ENCODE measurements at regions not wholly inside any gene's neighbourhood (a gene's known extent, or its start where the extent isn't known, plus 50 kb on each side); places are given as distances from the start of the nearest gene placed in this dataset.

DNA sequence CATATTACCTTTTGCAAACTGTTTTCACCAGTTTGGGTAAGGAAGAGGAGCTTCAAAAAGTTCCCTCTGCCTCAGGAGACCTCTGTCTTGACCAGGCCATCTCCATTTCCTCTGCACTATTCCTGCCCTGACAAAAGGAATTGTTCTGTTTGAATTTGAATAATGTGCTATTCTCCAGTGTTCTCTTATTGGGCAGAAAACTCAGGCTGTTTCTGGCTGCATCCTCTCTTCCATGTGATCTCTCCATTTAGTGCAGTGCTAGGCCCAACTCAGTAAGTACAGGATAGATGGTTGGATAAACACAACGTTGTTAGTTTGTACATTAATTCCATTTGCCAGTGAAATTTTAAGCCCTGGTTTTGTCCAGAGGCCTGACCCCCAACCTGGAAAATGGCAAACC, 102.2 kb upstream of the CELF4 start:
- DNase-seq, result no peak

GRCh38 chr18:37666991-37667390, 101.4 kb upstream of the CELF4 start:
- no peak for DNase-seq

- DNase-seq, result no peak
Measured at GRCh38 chr18:37666451-37666850, 100.9 kb upstream of the CELF4 start.

- DNase-seq, result no peak
Measured at GRCh38 chr18:37665346-37665745, 99.7 kb upstream of the CELF4 start.

DNA sequence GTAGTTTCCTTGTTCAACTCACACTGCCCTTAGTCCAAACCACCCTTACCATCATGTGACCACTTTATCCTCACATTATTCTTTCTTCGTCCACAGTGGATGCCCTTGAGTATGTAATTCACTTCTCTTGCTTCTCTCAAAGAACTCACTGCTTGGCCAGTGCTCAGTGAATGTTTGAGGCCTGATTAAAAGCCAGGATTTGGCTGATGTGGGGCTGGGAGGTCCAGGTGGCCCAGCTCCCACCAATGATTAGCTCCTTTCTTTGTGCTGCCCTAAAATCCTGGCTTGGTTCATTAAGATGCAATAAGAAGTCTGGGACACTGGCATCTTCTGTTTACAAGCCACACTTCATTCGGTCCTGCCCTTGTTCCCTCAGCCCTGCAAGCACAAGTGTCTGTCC, 97.8 kb upstream of the CELF4 start:
- DNase-seq, result no peak

DNA sequence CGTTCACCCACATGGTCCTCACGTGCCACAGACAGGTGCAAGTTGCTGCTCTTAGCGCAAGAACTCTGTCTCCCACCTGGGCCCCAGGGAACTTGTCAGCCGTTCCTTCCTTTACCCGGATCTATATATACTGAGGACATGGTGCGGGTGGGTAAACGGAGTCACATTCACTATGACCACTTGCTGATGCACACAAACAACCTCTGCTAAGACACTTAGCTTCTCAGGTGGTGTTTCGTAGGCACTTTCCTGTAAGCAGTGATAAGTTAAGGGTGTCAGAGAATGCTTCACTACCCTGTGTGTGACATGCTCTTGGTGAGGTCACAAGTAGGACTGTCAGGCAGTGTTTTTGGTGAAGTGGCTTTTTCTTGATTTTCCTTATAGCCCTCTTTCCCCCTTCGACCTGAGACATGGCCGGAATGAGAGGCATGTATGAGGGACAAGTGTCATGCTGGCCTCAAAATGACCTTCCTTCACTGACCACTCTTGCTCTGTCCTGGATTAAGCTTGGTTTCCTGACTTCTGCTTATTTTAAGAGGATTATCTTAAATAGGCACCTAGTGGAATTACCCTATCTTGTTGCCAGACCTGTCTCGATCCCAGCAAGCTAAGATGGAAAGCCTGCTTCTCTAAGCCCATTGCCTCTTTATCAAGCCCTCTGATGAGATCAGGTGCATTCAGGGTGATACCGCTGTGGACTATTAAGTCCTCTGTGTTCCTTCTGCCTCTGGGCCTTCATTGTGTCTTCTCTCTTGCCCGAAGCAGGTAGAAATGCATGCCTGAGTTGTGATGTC, 97.1 kb upstream of the CELF4 start:
- no peak for DNase-seq

GRCh38 chr18:37662099-37662498, 96.5 kb upstream of the CELF4 start:
- DNase-seq, result no peak

- DNase-seq, result no peak
Measured at GRCh38 chr18:37661478-37661877, 95.9 kb upstream of the CELF4 start.

DNA sequence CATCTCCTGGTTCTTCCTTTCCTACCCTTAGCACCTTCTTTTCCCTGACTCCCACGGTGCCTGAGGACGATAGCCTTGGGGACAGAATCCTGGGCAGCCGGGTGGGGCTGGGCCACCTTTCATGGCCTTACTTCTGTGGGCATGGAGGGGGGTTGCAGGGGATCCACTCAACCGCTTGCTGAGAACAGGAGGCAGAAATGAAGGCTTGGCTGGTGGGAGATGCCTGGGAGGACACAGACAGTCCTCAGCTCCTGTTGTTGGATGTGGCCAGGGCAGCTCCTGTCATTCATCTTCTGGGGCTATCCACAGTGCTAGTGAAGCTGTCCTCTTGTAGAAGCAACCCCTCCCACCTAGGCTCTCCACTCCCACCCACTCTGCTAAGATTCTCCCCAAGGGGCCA, 95.5 kb upstream of the CELF4 start:
- no peak for DNase-seq

- DNase-seq, result no peak
Measured at GRCh38 chr18:37660658-37661057, 95.1 kb upstream of the CELF4 start.

DNA sequence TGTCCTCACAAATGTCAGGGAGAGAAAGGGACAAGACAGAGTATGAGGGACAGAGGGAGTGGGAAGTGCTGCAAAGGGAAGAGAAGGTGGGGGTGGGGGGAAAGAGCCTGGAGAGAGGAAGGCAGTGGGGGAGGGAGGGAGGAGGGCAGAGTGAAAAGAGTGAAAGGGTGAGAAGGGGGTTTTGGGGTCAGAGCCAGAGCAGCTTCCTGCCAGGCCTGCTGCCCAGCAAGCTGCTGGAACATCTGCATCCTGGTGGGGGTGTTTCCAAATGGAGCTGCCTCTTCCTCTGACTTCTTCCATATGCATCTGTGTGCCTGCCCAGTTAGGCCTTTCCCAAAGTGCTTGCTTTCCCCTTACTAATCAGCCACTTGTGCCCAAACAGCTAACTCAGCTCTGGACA, 94.3 kb upstream of the CELF4 start:
- DNase-seq, result no peak

- no peak for DNase-seq
Measured at GRCh38 chr18:37658894-37659293, 93.3 kb upstream of the CELF4 start.

- DNase-seq, result no peak
Measured at GRCh38 chr18:37657493-37657892, 91.9 kb upstream of the CELF4 start.

- DNase-seq, result no peak
Measured at GRCh38 chr18:37654731-37655369, 89.3 kb upstream of the CELF4 start.

DNA sequence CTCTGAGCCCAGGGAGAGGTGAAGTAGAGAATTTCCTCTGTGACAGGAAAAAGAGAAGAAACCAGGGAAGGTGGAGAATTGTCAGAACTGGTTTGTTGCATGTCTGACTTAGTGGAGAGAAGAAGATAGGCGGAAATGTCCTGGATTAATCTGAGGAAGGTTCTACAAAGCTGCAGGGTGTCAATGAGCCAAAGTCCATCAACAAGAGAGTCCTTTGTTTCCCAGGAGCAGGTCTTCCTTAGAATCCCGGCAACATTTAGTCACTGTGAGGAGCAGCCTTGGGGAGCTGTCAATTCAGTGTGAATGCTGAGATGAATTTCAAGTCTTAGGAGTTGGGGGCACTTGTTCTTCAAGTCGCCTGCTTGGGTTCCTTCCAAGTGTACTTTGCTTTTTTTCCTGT, 88.4 kb upstream of the CELF4 start:
- DNase-seq, result no peak

DNA sequence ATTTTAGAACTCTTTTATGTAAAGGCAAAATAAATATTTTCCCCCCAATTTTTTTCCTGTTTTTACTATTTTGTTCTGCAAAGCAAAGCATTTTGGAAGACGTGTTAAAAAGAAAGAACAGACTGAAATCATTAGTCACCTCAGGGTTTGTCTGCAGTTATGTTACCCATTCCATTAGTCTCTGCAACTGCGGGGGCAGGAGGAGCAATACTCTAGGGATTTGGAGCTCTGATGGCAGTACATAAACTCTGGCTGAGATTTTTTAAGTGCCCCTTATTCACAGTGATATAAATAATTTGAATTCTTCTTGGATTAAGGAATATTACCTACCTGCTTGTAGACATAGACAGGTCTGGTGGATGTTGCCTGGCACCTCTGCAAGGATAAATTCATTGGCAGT, 88.0 kb upstream of the CELF4 start:
- DNase-seq, result no peak

DNA sequence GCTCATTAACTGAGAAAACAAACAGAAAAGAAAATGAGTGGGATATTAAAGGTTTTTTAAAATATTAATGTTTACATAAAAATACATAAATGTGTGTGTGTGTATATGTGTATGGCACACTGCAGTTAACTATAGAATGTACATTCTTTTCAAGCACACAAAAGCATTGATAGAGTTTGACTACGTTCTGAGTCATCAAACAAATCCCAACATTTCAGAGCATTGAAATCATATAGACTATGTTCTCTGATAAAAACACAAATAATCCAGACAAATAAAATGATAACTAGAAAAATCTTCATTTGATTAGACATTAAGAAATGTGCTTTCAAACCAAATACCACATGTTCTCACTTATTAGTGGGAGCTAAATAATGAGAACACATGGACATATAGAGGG, 84.3 kb upstream of the CELF4 start:
- DNase-seq, result no peak

GRCh38 chr18:37649416-37649815, 83.8 kb upstream of the CELF4 start:
- no peak for DNase-seq

DNA sequence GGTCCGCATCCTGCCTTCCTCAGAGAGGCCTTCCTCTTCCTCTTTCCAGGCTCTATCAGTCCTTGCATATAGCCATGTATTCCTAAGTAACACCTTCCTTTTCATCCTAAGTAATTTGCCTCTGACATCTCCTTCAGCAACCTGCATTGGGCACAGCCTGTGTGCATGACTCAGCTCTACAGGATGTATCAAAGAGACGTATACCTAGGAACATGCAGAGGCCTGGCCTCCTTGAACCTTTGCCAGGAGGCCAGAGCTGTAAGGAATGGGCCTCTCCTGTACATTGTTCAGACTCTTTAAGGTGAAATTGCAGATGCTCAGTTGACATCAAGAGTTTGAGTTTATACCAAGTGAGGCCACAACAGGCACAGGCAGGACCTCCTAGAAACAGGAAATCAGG, 76.0 kb upstream of the CELF4 start:
- no peak for DNase-seq

DNA sequence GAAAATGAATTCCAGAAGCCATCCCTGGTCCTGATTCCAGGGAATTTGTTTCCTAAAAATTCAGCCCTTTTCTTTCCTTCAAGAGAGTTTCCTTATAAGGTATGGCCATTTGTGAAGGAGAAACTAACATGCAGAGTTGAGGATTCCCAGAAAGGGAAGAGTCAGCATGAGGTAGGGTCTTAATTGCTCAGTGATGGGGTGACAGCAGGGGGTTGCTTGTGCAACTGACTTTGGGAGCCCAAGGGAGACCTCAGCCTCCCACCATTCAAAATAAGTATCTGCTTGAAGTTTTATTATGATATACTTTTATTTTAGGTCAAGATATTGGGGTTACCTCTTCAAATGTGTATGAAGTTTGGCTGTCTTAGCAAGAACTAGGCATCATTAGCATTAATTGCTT, 74.9 kb upstream of the CELF4 start:
- DNase-seq, result no peak

- DNase-seq, result no peak
Measured at GRCh38 chr18:37639846-37640245, 74.2 kb upstream of the CELF4 start.

GRCh38 chr18:37637478-37637850, 71.9 kb upstream of the CELF4 start:
- DNase-seq, result no peak

DNA sequence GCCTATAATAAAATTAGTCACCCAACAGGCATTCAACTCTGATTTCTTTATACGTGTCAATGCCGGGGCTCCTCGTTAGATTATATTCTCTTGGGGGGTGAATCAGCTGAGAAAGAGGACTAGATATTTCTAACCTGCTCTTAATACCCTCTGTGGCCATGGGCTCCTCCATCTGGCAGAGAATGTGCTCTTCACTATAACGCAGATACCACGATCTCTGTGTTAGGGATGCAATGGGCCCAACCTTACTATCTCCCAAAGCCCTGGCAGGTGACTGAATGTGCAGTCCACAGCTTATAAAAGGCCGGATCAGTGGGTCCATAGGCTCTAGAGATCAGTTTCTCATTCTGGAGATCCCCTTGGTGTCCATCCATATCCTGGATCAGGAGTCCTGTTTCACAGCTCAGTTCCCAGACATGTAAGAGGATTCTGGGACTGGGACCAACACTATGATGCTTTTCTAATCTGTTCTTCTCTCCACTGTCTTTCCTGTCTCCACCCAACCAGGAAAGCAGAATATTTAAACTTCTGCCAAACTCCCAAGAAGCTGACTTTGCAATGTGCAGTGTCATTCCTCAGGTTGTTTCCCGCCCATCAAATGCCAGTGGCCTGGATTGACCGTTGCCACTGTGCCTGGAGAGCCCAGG, 71.4 kb upstream of the CELF4 start:
- no peak for DNase-seq

DNA sequence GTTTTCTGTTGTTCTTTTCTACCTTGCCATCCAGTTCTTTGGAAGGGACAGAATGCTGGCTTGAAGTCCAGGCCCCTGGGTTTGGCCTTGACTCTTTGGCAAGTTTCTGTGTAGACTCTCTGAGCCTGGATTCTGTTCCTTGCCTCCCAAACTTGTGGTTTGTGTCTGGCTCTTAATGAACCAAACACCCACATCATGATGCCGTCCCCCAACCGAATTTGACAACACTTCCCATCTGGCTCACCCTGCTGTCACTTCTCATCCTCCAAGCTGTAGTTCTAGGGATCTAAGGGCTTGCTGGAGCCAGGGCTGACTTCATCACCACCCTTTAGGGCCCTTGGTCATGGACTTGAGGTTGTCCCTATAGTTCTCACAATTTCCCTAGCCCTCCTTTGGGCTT, 68.9 kb upstream of the CELF4 start:
- DNase-seq, result no peak
